Naive B cell (primary cell): ENCODE measurements at regions not wholly inside any gene's neighbourhood (a gene's known extent, or its start where the extent isn't known, plus 50 kb on each side); places are given as distances from the start of the nearest gene placed in this dataset.
"Not testable (repeated sequence)": the region's sequence is repeated elsewhere in the genome, so short reads cannot be mapped to it uniquely, and the experiment has no call there.

ENCODE experiments used
- ATAC-seq, 2 donors: fragments of 150-1000 bp; cut with Tn5 transposase; 2 replicates each; pipeline ENCODE4 v1.10.0; 2021; ENCODE audit warnings: low read depth in 2 of 2, mild to moderate bottlenecking in 2 of 2, moderate library complexity in 2 of 2
- DNase-seq: peaks from one replicate; pipeline ENCODE4 v3.0.0; 2022
- H3K27ac Mint-ChIP-seq, 6 donors: one replicate each; pipeline ENCODE4 v1.8.0; 2020 to 2022; ENCODE audit warnings: mild to moderate bottlenecking in 6 of 6, mixed read lengths in 6 of 6, moderate library complexity in 5 of 6, inconsistent platforms in 2 of 6
- H3K27me3 Mint-ChIP-seq, 3 donors: one replicate each; pipeline ENCODE4 v1.8.0; 2021 to 2022; ENCODE audit warnings: mixed read lengths in 3 of 3, mild to moderate bottlenecking in 1 of 3
- H3K36me3 Mint-ChIP-seq, 2 donors: one replicate each; pipeline ENCODE4 v1.8.0; 2020 to 2022; ENCODE audit warnings: mixed read lengths in 2 of 2, inconsistent platforms in 1 of 2, mild to moderate bottlenecking in 1 of 2
- H3K4me1 Mint-ChIP-seq, 3 donors: one replicate each; pipeline ENCODE4 v1.8.0; 2020 to 2022; ENCODE audit warnings: mixed read lengths in 3 of 3, inconsistent platforms in 1 of 3, mild to moderate bottlenecking in 1 of 3, moderate library complexity in 1 of 3
- H3K4me3 Mint-ChIP-seq, 8 donors: one replicate each; pipeline ENCODE4 v1.8.0; 2020 to 2022; ENCODE audit warnings: mild to moderate bottlenecking in 8 of 8, mixed read lengths in 8 of 8, moderate library complexity in 8 of 8, inconsistent platforms in 2 of 8
- H3K9me3 Mint-ChIP-seq, 7 donors: one replicate each; pipeline ENCODE4 v1.8.0; 2020 to 2022; ENCODE audit warnings: mixed read lengths in 7 of 7, mild to moderate bottlenecking in 5 of 7, inconsistent platforms in 2 of 7, moderate library complexity in 1 of 7

GRCh38 chr6:11380969-11381744, 148.7 kb upstream of the NEDD9 start:
- H3K27ac Mint-ChIP-seq: peak overlapping the region; percentile 91 to 99 (median 96)
- peaks cover 14 to 15% of the 10 kb centered on the region in 2 donors for H3K36me3 Mint-ChIP-seq
- peaks cover 58 to 87% (median 72%) of the 10 kb centered on the region in 3 donors for H3K4me1 Mint-ChIP-seq
- H3K27me3 Mint-ChIP-seq: no peaks in the 10 kb centered on the region
- DNase-seq: no peak
- ATAC-seq: no peak
- no peaks in the 10 kb centered on the region for H3K9me3 Mint-ChIP-seq
- peak overlapping the region; percentile 91 to 97 (median 96) for H3K4me3 Mint-ChIP-seq

GRCh38 chr6:11380549-11380948, 148.1 kb upstream of the NEDD9 start:
- Mint-ChIP-seq H3K4me3 (peak overlapping the region; percentile 91 to 97 (median 96)), H3K27me3 (no peaks in the 10 kb centered on the region), H3K9me3 (no peaks in the 10 kb centered on the region), H3K36me3 (peaks cover 14 to 15% of the 10 kb centered on the region in 2 donors), H3K27ac (peak overlapping the region; percentile 78 to 99 (median 94)), H3K4me1 (peaks cover 58 to 90% (median 76%) of the 10 kb centered on the region in 3 donors)
- ATAC-seq (no peak), DNase-seq (no peak)

GRCh38 chr6:11379805-11380204, 147.3 kb upstream of the NEDD9 start:
- Mint-ChIP-seq H3K4me3 (peak overlapping the region; percentile 91 to 97 (median 96)), H3K27me3 (no peaks in the 10 kb centered on the region), H3K27ac (peak overlapping the region; percentile 69 to 99 (median 86)), H3K36me3 (peaks cover 14 to 19% of the 10 kb centered on the region in 2 donors), H3K4me1 (peaks cover 55 to 90% (median 77%) of the 10 kb centered on the region in 3 donors), H3K9me3 (no peaks in the 10 kb centered on the region)
- no peak for ATAC-seq
- no peak for DNase-seq

GRCh38 chr6:11378639-11379038, 146.2 kb upstream of the NEDD9 start:
- Mint-ChIP-seq H3K27ac (no peak overlapping the region), H3K4me3 (peak overlapping the region in 4 of 8 donors; percentile 4 to 23 (median 14)), H3K9me3 (no peaks in the 10 kb centered on the region), H3K27me3 (no peaks in the 10 kb centered on the region), H3K4me1 (peaks cover 62 to 91% (median 88%) of the 10 kb centered on the region in 3 donors), H3K36me3 (peaks cover 14 to 19% of the 10 kb centered on the region in 2 donors)
- DNase-seq (no peak), ATAC-seq (no peak)

- DNase-seq: peak; percentile 84
- ATAC-seq: peak; percentile 93 to 95
- Mint-ChIP-seq H3K4me1 (peaks cover 64 to 90% (median 87%) of the 10 kb centered on the region in 3 donors), H3K4me3 (peak overlapping the region; percentile 20 to 77 (median 52)), H3K27me3 (no peaks in the 10 kb centered on the region), H3K36me3 (peaks cover 18 to 35% of the 10 kb centered on the region in 2 donors), H3K9me3 (peaks cover 0 to 3% (median 0%) of the 10 kb centered on the region in 7 donors), H3K27ac (peak overlapping the region; percentile 85 to 99 (median 96))
Observed at GRCh38 chr6:11374036-11375010, 141.9 kb upstream of the NEDD9 start.

- Mint-ChIP-seq H3K36me3 (peaks cover 18 to 32% of the 10 kb centered on the region in 2 donors), H3K9me3 (peaks cover 0 to 3% (median 0%) of the 10 kb centered on the region in 7 donors), H3K4me1 (peaks cover 67 to 90% (median 86%) of the 10 kb centered on the region in 3 donors), H3K27me3 (no peaks in the 10 kb centered on the region), H3K4me3 (peak overlapping the region in 1 of 8 donors; percentile 35), H3K27ac (peak overlapping the region in 2 of 6 donors; percentile 65 to 78)
- no peak for DNase-seq
- ATAC-seq: no peak
Observed at GRCh38 chr6:11373208-11373607, 140.7 kb upstream of the NEDD9 start.

- DNase-seq, ATAC-seq, H3K27me3 Mint-ChIP-seq, H3K9me3 Mint-ChIP-seq: not testable (repeated sequence)
- H3K4me1 Mint-ChIP-seq: peaks cover 69 to 89% (median 86%) of the 10 kb centered on the region in 3 donors
- peak overlapping the region in 3 of 8 donors; percentile 35 to 82 (median 57) for H3K4me3 Mint-ChIP-seq
- peak overlapping the region in 5 of 6 donors; percentile 61 to 89 (median 84) for H3K27ac Mint-ChIP-seq
- H3K36me3 Mint-ChIP-seq: peaks cover 15 to 22% of the 10 kb centered on the region in 2 donors
Observed at GRCh38 chr6:11372186-11372790, 139.8 kb upstream of the NEDD9 start.

- peaks cover 0 to 3% (median 0%) of the 10 kb centered on the region in 7 donors for H3K9me3 Mint-ChIP-seq
- peak overlapping the region in 2 of 8 donors; percentile 4 to 37 for H3K4me3 Mint-ChIP-seq
- H3K36me3 Mint-ChIP-seq: peaks cover 22 to 30% of the 10 kb centered on the region in 2 donors
- ATAC-seq (no peak), DNase-seq (no peak)
- H3K27me3 Mint-ChIP-seq: no peaks in the 10 kb centered on the region
- H3K27ac Mint-ChIP-seq: peak overlapping the region; percentile 17 to 91 (median 64)
- H3K4me1 Mint-ChIP-seq: peaks cover 76 to 90% (median 85%) of the 10 kb centered on the region in 3 donors
Observed at GRCh38 chr6:11370191-11371018, 137.9 kb upstream of the NEDD9 start.

GRCh38 chr6:11368760-11369159, 136.3 kb upstream of the NEDD9 start:
- no peak overlapping the region for H3K4me3 Mint-ChIP-seq
- no peaks in the 10 kb centered on the region for H3K27me3 Mint-ChIP-seq
- DNase-seq: no peak
- peaks cover 19 to 36% of the 10 kb centered on the region in 2 donors for H3K36me3 Mint-ChIP-seq
- no peak for ATAC-seq
- H3K4me1 Mint-ChIP-seq: peaks cover 73 to 90% (median 85%) of the 10 kb centered on the region in 3 donors
- H3K9me3 Mint-ChIP-seq: peaks cover 0 to 3% (median 0%) of the 10 kb centered on the region in 7 donors
- H3K27ac Mint-ChIP-seq: peak overlapping the region in 4 of 6 donors; percentile 0 to 85 (median 38)

GRCh38 chr6:11368264-11368663, 135.8 kb upstream of the NEDD9 start:
- peaks cover 0 to 3% (median 0%) of the 10 kb centered on the region in 7 donors for H3K9me3 Mint-ChIP-seq
- no peak overlapping the region for H3K4me3 Mint-ChIP-seq
- no peaks in the 10 kb centered on the region for H3K27me3 Mint-ChIP-seq
- peak overlapping the region in 1 of 6 donors; percentile 85 for H3K27ac Mint-ChIP-seq
- H3K4me1 Mint-ChIP-seq: peaks cover 73 to 87% (median 87%) of the 10 kb centered on the region in 3 donors
- H3K36me3 Mint-ChIP-seq: peaks cover 19 to 36% of the 10 kb centered on the region in 2 donors
- DNase-seq (no peak), ATAC-seq (no peak)

GRCh38 chr6:11367638-11368199, 135.3 kb upstream of the NEDD9 start:
- H3K27ac Mint-ChIP-seq: peak overlapping the region in 5 of 6 donors; percentile 74 to 92 (median 85)
- peaks cover 0 to 3% (median 0%) of the 10 kb centered on the region in 7 donors for H3K9me3 Mint-ChIP-seq
- ATAC-seq (no peak), DNase-seq (no peak)
- H3K4me3 Mint-ChIP-seq: peak overlapping the region in 2 of 8 donors; percentile 60
- H3K4me1 Mint-ChIP-seq: peaks cover 77 to 89% (median 87%) of the 10 kb centered on the region in 3 donors
- H3K36me3 Mint-ChIP-seq: peaks cover 18 to 36% of the 10 kb centered on the region in 2 donors
- H3K27me3 Mint-ChIP-seq: no peaks in the 10 kb centered on the region
